AG04449 (cell line): ENCODE measurements at regions not wholly inside any gene's neighbourhood (a gene's known extent, or its start where the extent isn't known, plus 50 kb on each side); places are given as distances from the start of the nearest gene placed in this dataset.
"Not testable (repeated sequence)": the region's sequence is repeated elsewhere in the genome, so short reads cannot be mapped to it uniquely, and the experiment has no call there.

Experiments
- CTCF ChIA-PET: fragments of 350-600 bp; formaldehyde crosslinking; extraction: SDS; loops from one replicate; lab custom pipeline; 2021; ENCODE audit warnings: antibody characterized with exemption; lab: Yijun Ruan, JAX
- POLR2A ChIA-PET: fragments of 400-600, 350-600 bp; formaldehyde crosslinking; extraction: SDS; loops from one replicate; lab custom pipeline; 2020; ENCODE audit warnings: antibody characterized with exemption, inconsistent platforms; lab: Yijun Ruan, JAX
- DNase-seq: peaks from one replicate; pipeline ENCODE4 v3.0.0-alpha.2; 2010; ENCODE audit warnings: low read depth, low spot score
- H3K4me3 ChIP-seq: 2 replicates; pipeline ENCODE4 v1.5.1; 2011; ENCODE audit warnings: low read depth, mild to moderate bottlenecking, control low read depth, low read length
- TF ChIP-seq, protein P1 (sequence below): IDR thresholded peaks from one replicate; pipeline ENCODE4 v1.5.1; 2011; ENCODE audit warnings: mild to moderate bottlenecking, moderate library complexity, low read length, control low read depth, inconsistent platforms; ENCODE audit not compliant: insufficient read depth; ENCODE audit errors: missing control alignments

DNA sequence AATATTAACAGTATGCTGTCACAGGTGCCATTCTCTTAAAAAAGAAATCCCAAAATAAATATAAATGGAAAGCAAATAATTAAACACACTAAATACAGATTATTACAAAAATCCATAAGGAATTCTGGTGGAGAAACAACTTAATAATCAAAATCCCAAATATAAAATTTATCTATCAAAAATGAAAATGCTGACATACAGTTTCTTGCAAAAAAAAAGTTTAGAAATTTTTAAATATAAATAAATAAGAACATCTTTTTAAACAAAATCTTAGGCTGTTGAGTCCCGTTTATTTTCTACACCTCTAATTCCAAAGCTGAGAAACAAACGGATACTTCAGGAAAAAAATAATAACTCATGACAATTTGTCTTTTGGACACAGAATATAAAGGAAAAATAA lies 625.5 kb downstream of the PRIM2 start:
- DNase-seq, CTCF ChIA-PET, POLR2A ChIA-PET, H3K4me3 ChIP-seq: not testable (repeated sequence)

GRCh38 chr6:57946084-57946768 lies 628.8 kb downstream of the PRIM2 start:
- POLR2A ChIA-PET, H3K4me3 ChIP-seq, DNase-seq, CTCF ChIA-PET: not testable (repeated sequence)

- POLR2A ChIA-PET, CTCF ChIA-PET, H3K4me3 ChIP-seq, DNase-seq: not testable (repeated sequence)
Measured at GRCh38 chr6:57946769-57947091, 629.3 kb downstream of the PRIM2 start.

DNA sequence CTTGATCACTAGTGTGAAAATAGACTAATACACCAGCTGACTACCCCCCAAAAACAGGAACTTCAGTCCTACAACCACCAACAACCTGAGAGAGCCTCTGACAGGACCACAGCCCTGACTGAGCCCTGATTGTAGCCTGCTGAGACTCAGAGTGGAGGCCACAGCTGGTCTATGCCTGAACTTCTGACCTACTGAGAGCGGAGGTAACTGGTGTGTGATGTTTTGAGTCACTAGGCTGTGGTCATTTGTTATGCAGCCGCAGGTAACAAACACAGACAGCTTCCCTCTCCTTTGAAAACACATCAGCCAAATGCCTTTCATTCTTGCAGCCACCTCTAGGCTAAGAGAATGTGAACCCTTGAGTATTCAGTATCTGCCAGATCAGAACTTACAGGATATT lies 631.1 kb downstream of the PRIM2 start:
- DNase-seq, POLR2A ChIA-PET, CTCF ChIA-PET, H3K4me3 ChIP-seq: not testable (repeated sequence)

GRCh38 chr6:57950430-57950829 lies 633.0 kb downstream of the PRIM2 start:
- H3K4me3 ChIP-seq, DNase-seq, CTCF ChIA-PET, POLR2A ChIA-PET: not testable (repeated sequence)

- DNase-seq, POLR2A ChIA-PET, CTCF ChIA-PET: not testable (repeated sequence)
Measured at GRCh38 chr6:57966757-57967156, 649.3 kb downstream of the PRIM2 start.

DNA sequence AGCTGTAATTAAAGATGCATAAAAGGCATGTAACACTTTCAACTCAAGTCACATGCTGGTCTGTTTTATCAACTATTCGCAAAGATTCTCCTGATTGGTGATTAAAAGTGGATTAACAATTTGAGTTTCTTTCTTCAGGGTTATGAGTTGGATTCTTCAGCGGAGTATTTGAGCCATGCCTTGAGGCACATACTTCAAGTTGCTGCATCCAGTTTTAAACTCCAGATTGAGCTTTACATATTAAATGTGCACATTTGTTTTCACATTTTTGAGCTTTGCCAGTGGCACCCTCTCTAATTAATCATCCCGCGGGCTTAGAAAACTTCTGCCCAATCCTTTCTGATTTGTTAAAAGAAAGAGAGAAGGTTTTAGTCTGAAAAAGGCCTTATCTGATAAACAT lies 654.5 kb downstream of the PRIM2 start:
- DNase-seq, result not testable (repeated sequence)

More at GRCh38 chr6:57966757-57967156, 649.3 kb downstream of the PRIM2 start:
- H3K4me3 ChIP-seq, result not testable (repeated sequence)

GRCh38 chr6:57974653-57975052 lies 657.2 kb downstream of the PRIM2 start:
- ChIA-PET CTCF (no interaction called here), POLR2A (no interaction called here)
- TF ChIP-seq, protein P1, sequence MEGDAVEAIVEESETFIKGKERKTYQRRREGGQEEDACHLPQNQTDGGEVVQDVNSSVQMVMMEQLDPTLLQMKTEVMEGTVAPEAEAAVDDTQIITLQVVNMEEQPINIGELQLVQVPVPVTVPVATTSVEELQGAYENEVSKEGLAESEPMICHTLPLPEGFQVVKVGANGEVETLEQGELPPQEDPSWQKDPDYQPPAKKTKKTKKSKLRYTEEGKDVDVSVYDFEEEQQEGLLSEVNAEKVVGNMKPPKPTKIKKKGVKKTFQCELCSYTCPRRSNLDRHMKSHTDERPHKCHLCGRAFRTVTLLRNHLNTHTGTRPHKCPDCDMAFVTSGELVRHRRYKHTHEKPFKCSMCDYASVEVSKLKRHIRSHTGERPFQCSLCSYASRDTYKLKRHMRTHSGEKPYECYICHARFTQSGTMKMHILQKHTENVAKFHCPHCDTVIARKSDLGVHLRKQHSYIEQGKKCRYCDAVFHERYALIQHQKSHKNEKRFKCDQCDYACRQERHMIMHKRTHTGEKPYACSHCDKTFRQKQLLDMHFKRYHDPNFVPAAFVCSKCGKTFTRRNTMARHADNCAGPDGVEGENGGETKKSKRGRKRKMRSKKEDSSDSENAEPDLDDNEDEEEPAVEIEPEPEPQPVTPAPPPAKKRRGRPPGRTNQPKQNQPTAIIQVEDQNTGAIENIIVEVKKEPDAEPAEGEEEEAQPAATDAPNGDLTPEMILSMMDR, result no peak
- no peak for DNase-seq
- H3K4me3 ChIP-seq, result no peak overlapping the region

More for the DNA sequence above, 654.5 kb downstream of the PRIM2 start:
- H3K4me3 ChIP-seq, CTCF ChIA-PET, POLR2A ChIA-PET: not testable (repeated sequence)

- POLR2A ChIA-PET, CTCF ChIA-PET, H3K4me3 ChIP-seq, DNase-seq: not testable (repeated sequence)
Measured at GRCh38 chr6:57975127-57975526, 657.7 kb downstream of the PRIM2 start.

- POLR2A ChIA-PET, H3K4me3 ChIP-seq, DNase-seq, CTCF ChIA-PET: not testable (repeated sequence)
Measured at GRCh38 chr6:57976371-57976770, 658.9 kb downstream of the PRIM2 start.

DNA sequence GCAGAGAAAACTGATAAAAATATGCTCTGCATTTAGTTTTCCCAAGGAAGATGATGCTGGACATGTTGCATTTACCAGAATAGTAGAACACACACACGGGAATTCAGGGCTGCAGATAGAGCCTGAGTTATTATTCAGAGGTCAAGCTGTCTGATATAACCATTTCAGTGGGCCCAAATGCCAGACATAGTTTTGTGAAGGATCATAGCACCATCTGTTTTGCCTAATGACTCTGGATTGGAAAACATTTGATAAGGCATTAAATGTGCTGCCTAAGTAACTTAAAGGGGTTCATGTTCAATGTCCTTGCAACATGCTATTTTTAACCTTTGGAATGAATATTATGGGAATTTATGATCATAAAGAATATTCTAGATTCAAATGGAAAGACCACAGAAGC lies 666.2 kb downstream of the PRIM2 start:
- DNase-seq, H3K4me3 ChIP-seq, POLR2A ChIA-PET: not testable (repeated sequence)
- CTCF ChIA-PET, result interaction anchor here (1.3 kb wide), 1 partner anchor 23 kb away, joined by 5 read pairs; no protein-coding TSS in a partner anchor

DNA sequence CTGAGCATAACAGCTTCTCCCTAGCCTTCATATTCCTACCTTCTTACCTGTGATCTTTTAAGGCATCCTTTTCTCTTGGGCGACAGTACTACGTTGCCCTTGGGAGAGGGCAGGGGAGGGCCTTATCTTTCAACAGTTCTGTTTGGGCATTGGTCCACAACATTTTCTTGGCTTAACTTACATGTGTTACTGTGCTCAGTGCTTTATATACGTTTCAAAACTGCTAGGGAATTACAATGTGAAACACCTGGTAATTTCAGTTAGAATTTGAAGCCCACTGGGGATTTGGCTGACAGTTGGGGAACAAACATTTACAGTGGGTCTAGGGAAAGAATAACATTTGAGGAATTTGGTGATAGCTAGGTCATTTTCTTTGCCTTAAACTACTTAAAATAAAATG lies 667.1 kb downstream of the PRIM2 start:
- POLR2A ChIA-PET, DNase-seq, H3K4me3 ChIP-seq, CTCF ChIA-PET: not testable (repeated sequence)

DNA sequence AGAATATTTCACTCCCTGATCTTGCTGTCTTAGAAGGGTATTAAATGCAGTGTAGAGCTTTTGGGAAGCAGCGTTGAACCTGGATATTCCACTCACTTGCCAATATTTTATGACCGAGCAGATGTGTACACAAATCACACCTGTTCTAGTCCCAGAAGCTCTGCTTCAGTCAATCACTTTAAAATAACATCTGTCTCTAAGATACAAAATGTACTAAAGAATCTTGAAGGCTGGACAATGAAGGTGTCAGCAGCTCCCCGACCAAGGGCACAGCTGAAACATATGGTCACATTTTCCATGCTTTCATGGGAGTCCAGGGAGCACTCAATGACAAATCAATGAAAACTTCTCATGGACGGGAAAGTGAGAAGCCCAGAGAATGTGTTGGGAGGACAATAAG lies 668.3 kb downstream of the PRIM2 start:
- CTCF ChIA-PET, POLR2A ChIA-PET, H3K4me3 ChIP-seq, DNase-seq: not testable (repeated sequence)

GRCh38 chr6:57986584-57986983 lies 669.2 kb downstream of the PRIM2 start:
- DNase-seq, POLR2A ChIA-PET, CTCF ChIA-PET, H3K4me3 ChIP-seq: not testable (repeated sequence)

- H3K4me3 ChIP-seq, POLR2A ChIA-PET, DNase-seq, CTCF ChIA-PET: not testable (repeated sequence)
Measured at GRCh38 chr6:57989520-57990080, 672.2 kb downstream of the PRIM2 start.
